ENCODE measurements at regions not wholly inside any gene's neighbourhood (a gene's known extent, or its start where the extent isn't known, plus 50 kb on each side); places are given as distances from the start of the nearest gene placed in this dataset.

- no peak for DNase-seq (ENCODE audit: low read depth)
Observed at GRCh38 chr1:170219163-170219562, 73.4 kb downstream of the NTMT2 start.

GRCh38 chr1:170221031-170221430, 75.3 kb downstream of the NTMT2 start:
- DNase-seq (ENCODE audit: low read depth) = no peak

GRCh38 chr1:170221495-170221894, 75.7 kb downstream of the NTMT2 start:
- no peak for DNase-seq (ENCODE audit: low read depth)

GRCh38 chr1:170224469-170224868, 78.7 kb downstream of the NTMT2 start:
- no peak for DNase-seq (ENCODE audit: low read depth)

GRCh38 chr1:170225781-170226530, 80.2 kb downstream of the NTMT2 start:
- DNase-seq (ENCODE audit: low read depth) = no peak

DNA sequence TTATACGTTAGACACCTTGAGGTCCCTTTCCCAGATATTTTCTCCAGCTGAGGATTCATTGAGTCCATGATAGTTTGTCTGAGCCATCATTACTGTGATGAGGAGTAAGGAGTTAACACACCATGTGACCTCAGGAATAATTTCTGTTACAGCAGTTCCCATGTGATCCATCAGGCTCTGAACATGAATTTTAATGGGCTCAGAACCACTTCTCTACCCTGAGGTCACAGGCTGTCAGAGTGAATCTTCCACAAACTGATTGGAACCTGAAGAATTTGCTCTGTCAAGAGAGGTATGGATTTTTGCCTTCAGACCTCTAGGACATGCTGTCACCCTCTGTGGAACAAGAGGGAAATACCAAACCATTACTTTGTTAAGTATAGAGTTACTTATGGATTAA, 81.0 kb downstream of the NTMT2 start:
- DNase-seq (ENCODE audit: low read depth) = no peak

GRCh38 chr1:170230323-170230722, 84.6 kb downstream of the NTMT2 start:
- DNase-seq (ENCODE audit: low read depth) = no peak

GRCh38 chr1:170231662-170232061, 85.9 kb downstream of the NTMT2 start:
- no peak for DNase-seq (ENCODE audit: low read depth)

DNA sequence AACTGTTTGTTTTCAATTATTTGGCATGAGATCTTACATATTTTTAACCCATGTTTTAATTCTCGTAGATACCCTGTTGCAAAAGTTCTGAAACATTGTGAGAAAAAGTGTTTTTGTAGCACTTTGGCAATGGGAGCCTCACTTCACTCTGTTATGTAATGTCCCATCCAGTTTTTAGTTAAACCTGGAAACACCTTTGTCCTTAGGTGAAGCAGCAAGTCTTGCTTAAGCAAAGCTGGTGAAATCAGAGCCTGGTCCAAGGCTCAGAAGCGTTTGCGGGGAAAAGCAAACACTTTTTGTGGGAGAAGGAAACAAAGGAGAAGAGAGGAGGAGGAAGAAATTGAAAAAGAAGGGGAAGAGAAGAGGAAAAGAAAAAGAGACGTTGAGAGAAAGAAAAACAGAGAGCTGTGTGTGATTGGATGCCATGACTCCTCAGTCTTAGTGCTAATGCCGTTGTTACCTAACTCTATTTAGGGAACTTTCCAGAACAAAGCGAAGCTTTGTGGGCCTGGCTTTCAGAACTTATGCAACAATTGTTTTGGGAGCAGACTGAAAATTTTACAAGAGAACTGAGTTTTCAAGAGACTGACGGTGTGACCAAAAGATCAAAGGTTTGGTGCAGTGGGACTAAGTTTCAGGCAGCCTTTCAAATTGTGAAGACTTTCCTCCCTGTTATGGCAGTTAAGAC, 93.1 kb downstream of the NTMT2 start:
- no peak for DNase-seq (ENCODE audit: low read depth)

GRCh38 chr1:170239445-170239844, 93.7 kb downstream of the NTMT2 start:
- no peak for DNase-seq (ENCODE audit: low read depth)

DNA sequence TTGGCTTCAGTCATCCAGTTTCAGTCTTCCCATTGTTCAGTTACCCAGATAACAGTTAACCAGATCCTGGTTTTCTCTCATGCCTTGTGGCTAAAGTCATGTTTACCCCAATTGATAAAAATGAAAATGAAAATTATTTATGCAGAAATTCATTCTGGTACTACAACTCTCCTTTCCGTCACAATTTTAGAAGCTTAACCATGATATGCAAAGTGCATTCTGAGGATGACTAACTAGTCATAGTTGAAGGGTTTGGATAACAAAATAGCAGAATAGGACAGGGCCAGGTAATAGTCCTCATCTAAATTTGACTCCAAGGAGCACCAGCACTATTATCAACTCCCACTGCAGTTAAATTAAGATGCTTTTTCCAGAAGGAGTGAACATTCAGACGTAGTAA, 94.7 kb downstream of the NTMT2 start:
- DNase-seq (ENCODE audit: low read depth) = no peak

DNA sequence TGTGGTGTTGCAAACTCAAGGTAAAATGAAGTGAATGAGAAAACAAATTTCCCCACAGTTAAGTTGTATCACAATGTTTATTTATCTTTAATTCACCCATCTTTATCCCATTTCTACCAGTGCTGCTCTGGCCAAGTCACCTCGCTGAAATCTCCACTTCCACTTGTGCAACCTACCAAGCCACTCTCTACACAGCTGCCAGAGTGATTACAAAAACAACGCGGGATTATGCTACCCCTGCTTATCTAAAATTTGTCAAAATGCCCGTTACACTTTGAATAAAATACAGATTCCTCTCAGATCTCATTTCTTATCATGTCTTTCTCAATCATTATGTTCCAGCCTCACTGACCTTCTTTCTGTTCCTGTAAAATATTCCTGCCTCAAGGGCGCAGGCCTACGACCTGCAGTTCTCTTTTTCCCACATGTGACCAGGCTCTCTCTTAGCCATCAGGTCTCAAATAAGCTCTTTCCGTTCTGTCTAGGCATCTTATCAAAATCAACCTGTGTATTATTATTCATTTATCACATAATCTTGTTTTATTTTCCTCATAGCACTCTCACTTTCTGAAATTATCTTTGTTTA, 95.6 kb downstream of the NTMT2 start:
- DNase-seq (ENCODE audit: low read depth) = no peak

DNA sequence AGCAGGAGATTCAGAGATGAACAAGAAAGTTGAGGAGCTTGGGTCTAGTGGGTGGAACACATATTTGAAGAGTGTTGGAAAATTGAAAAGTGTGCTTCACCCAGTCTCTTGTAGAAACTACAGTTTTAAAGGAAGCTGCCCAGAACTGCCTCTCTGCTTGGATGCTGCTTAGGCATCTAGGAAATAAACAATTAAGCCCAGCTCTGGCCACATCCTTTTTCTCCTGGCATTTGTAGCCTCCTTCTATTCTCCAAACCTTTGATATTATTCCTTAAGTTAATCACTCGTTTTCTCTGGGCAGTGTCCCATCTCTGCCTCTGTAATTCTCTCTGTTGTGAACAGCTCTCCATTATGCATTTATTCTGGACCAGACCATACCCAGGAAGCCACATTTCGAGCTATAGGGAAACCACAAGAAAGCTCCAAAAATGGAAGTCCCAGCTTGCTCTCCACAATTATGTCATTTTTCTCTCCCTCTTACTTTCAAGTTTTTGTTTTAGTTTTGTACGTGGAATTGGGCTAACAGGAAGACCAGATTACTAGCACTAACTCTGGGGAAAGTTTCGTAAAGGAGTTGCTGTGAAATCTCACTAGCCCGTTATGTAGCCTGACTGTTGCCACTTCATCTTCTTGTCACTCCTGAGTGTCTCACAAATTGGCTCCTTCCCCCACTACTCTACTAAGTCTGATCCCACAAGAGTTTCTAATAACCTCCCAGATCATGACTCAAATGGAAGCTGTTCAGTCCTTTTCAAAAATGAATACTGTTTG, 102.2 kb downstream of the NTMT2 start:
- DNase-seq (ENCODE audit: low read depth) = no peak

- no peak for DNase-seq (ENCODE audit: low read depth)
Observed at GRCh38 chr1:170250531-170251276, 104.9 kb downstream of the NTMT2 start.

GRCh38 chr1:170252851-170253579, 107.3 kb downstream of the NTMT2 start:
- no peak for DNase-seq (ENCODE audit: low read depth)

DNA sequence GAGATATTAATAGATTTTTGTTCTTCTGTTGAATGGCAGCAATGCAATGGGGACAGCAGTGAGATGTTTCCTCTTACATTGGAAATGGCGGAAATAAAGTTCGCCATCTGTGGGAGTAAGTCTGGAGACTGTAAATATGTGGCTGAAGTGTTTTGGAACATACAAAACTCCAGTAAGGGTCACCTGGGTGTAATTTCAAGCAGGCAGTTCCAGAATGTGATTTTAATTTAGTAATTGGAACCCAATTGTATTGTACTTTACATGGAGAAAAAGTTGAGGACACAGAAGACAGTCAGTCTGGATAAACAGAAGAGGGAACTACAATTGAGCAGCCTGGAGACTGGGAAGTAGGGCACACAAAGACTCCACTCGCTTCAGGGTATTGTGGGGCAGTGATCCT, 108.6 kb downstream of the NTMT2 start:
- DNase-seq (ENCODE audit: low read depth) = no peak

GRCh38 chr1:170261669-170262068, 115.9 kb downstream of the NTMT2 start:
- DNase-seq (ENCODE audit: low read depth) = no peak

DNA sequence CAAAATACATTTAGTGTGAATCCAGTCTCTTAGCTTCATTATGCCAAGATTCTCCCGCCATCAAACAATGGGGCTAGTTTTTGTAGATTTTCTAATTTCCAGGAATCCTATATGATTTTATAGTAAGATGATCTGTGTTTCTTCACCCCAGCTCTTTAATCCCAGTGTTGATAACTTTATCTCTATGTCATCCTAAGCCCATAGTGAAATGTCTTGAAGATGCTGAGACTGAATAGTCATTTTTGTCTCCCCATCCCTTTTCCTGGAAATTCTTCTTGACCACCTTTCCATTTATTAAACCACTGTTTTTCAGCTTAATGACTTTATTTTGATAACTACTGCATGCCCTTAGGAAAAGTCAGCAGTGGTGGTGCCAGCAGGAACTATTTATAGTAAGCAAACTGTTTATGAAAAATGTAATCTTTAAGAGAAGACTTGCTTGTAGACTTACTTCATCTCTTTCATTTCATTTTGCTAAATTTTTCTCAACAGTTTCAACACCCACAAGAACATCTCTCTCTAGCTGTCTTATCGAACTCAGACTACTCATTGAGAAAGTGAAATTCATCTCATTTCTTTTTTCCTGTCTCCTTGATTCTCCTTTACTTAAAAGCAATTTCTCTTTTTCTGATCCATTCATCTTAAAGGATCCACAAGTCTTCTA, 116.6 kb downstream of the NTMT2 start:
- DNase-seq (ENCODE audit: low read depth) = no peak

DNA sequence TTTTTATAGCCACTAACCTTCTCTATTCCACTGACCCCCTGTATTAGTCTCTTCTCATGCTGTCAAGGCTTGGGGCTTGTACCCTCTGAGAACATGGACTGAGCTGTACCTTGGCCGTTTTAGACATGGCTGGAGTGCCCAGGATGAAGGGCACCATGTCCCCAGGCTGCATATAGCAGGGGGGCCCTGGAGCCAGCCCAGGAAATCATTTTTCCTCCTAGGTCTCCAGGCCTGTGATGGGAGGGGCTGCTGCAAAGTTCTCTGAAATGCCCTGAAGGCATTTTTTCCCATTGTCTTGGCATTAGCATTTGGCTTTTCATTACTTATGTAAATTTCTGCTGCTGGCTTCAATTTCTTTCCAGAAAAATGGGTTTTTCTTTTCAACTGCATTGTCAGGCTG, 119.5 kb downstream of the NTMT2 start:
- DNase-seq (ENCODE audit: low read depth) = no peak

DNA sequence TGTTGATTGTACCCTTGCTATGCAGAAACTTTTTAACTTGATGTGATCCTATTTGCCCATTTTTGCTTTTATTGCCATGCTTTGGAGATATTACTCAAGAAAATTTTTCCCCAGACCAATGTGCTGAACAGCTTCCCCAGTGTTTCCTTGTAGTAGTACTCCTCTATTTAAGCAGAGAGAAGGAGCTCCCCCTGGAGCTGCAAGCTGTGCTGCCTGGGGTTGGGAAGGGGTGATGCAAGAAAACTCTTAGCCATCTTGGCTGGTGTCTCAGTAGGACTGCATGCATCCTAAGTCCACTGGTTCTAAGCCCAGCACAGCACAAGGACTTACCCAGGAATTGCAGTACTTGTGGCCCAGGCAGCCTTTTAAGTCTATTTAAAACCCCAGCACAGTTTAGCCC, 121.6 kb downstream of the NTMT2 start:
- no peak for DNase-seq (ENCODE audit: low read depth)

Measured in Daoy (cell line).